ENCODE measurements at regions not wholly inside any gene's neighbourhood (a gene's known extent, or its start where the extent isn't known, plus 50 kb on each side); places are given as distances from the start of the nearest gene placed in this dataset.

DNA sequence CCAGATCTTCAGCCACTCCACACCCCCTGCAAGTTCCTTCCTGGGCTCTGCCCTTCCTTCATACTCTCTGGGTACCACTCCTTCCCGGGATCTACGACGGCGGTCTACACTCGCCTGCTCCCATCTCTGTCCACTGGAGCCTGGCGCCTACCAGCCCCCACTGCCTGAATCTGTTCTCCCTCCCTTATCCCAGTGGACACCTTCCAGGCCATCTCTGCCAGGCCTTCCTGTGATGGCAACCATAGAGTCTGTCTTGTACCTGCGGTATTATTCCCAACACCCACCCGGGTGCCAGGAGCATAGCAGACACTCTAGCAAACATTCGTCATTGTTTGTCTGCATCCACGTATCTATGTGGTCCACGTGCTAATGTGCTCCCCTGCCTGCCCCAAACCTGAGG, 140.9 kb downstream of the ZFP36L2 start:
- peaks cover 9% of the 10 kb centered on the region for H3K4me1 ChIP-seq
- no peaks in the 10 kb centered on the region for H3K9me3 ChIP-seq (ENCODE audit: control insufficient read depth, low read length)
- H3K9ac ChIP-seq: no peak overlapping the region
- no peaks in the 10 kb centered on the region for H3K27me3 ChIP-seq (ENCODE audit: control insufficient read depth, insufficient read depth, low read length)
- no peak for TF ChIP-seq CTCF (IDR thresholded peaks at IDR 0.05)
- no peak overlapping the region for H3K4me2 ChIP-seq (ENCODE audit: low read length)
- no peak overlapping the region for H3K4me3 ChIP-seq (ENCODE audit: low read depth, low read length)
- peak overlapping the region; percentile 45 for H3K27ac ChIP-seq
- no peak overlapping the region for H2AFZ ChIP-seq
- H3K36me3 ChIP-seq (ENCODE audit: control insufficient read depth, insufficient read depth, low read length): no peaks in the 10 kb centered on the region
- no peaks in the 10 kb centered on the region for H3K79me2 ChIP-seq

DNA sequence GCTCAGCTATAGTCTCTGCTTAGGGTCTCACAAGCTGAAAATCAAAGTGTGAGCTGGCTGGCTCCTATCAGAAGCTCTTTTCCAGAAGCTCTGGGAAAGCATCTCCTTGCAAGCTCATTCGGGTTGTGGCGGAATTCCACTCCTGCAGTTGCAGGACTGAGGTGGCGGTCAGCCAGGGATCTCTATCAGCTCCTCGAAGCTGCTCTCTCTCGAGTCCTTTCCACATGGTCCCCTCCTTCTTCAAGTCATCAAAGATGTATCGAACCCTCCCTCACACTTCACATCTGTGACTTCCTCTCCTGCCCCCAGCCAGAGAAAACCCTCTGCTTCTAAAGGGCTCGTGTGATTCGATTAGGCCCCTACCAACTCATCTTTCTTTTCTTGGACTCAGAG, 141.7 kb downstream of the ZFP36L2 start:
- no peak for TF ChIP-seq CTCF (IDR thresholded peaks at IDR 0.05)
- no peaks in the 10 kb centered on the region for H3K27me3 ChIP-seq (ENCODE audit: control insufficient read depth, insufficient read depth, low read length)
- no peaks in the 10 kb centered on the region for H3K79me2 ChIP-seq
- H3K4me1 ChIP-seq: peaks cover 9% of the 10 kb centered on the region
- no peak overlapping the region for H2AFZ ChIP-seq
- peak overlapping the region; percentile 45 for H3K27ac ChIP-seq
- no peaks in the 10 kb centered on the region for H3K36me3 ChIP-seq (ENCODE audit: control insufficient read depth, insufficient read depth, low read length)
- no peak overlapping the region for H3K9ac ChIP-seq
- H3K9me3 ChIP-seq (ENCODE audit: control insufficient read depth, low read length): no peaks in the 10 kb centered on the region
- no peak overlapping the region for H3K4me2 ChIP-seq (ENCODE audit: low read length)
- no peak overlapping the region for H3K4me3 ChIP-seq (ENCODE audit: low read depth, low read length)

- no peak overlapping the region for H2AFZ ChIP-seq
- no peaks in the 10 kb centered on the region for H3K36me3 ChIP-seq (ENCODE audit: control insufficient read depth, insufficient read depth, low read length)
- no peaks in the 10 kb centered on the region for H3K9me3 ChIP-seq (ENCODE audit: control insufficient read depth, low read length)
- no peaks in the 10 kb centered on the region for H3K27me3 ChIP-seq (ENCODE audit: control insufficient read depth, insufficient read depth, low read length)
- H3K4me2 ChIP-seq (ENCODE audit: low read length): no peak overlapping the region
- TF ChIP-seq CTCF (IDR thresholded peaks at IDR 0.05): no peak
- H3K4me1 ChIP-seq: peaks cover 9% of the 10 kb centered on the region
- H3K4me3 ChIP-seq (ENCODE audit: low read depth, low read length): no peak overlapping the region
- peak overlapping the region; percentile 19 for H3K27ac ChIP-seq
- no peak overlapping the region for H3K9ac ChIP-seq
- no peaks in the 10 kb centered on the region for H3K79me2 ChIP-seq
Observed at GRCh38 chr2:43083710-43084698, 142.4 kb downstream of the ZFP36L2 start.

DNA sequence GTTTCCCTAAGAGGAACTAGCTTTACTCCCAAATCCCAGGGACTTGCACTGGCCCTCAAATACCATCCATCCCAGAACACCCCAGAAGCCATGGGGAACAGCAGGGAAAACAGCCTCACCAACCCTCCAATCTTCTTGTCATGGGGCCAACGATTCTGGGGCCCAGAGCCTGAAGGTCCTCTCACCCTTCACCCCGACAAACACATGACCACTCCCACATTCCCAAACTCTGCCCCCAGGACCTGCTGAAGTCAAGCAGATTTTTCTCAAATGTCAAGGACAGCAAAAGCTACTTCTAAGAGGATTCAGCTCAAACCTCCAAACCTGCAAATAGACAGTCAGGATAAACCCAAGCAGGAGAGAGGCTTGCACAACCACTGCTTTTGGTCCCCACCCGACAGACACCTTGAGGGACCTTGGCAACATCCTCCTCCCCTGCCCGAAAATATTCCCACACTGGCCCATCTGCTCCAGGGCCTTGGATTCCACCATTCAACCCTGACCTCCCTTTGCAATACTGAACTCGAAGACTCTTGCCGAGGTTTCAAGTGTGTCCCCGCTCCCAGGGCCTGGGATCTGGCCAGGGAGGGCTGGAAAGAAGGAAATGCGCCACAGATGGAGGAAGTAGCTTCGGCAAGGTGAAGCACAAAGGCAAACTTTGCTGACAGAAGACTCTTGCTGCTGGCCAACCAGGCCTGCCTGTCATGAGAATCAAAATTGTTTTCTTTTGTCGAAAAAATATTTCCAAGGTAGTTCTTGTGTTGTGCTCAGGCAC, 143.3 kb downstream of the ZFP36L2 start:
- H3K4me1 ChIP-seq: peaks cover 9% of the 10 kb centered on the region
- H3K9ac ChIP-seq: no peak overlapping the region
- no peaks in the 10 kb centered on the region for H3K9me3 ChIP-seq (ENCODE audit: control insufficient read depth, low read length)

More for the DNA sequence above, 143.3 kb downstream of the ZFP36L2 start:
- Histone ChIP-seq H3K4me2 (ENCODE audit: low read length) (no peak overlapping the region), H2AFZ (no peak overlapping the region), H3K27ac (peak overlapping the region; percentile 20), H3K36me3 (ENCODE audit: control insufficient read depth, insufficient read depth, low read length) (no peaks in the 10 kb centered on the region), H3K79me2 (no peaks in the 10 kb centered on the region), H3K4me3 (ENCODE audit: low read depth, low read length) (no peak overlapping the region), H3K27me3 (ENCODE audit: control insufficient read depth, insufficient read depth, low read length) (no peaks in the 10 kb centered on the region)
- no peak for TF ChIP-seq CTCF (IDR thresholded peaks at IDR 0.05)

Data from parathyroid adenoma (tissue), 2 donors.